ENCODE measurements at regions not wholly inside any gene's neighbourhood (a gene's known extent, or its start where the extent isn't known, plus 50 kb on each side); places are given as distances from the start of the nearest gene placed in this dataset.
"Not testable (repeated sequence)": the region's sequence is repeated elsewhere in the genome, so short reads cannot be mapped to it uniquely, and the experiment has no call there.

DNA sequence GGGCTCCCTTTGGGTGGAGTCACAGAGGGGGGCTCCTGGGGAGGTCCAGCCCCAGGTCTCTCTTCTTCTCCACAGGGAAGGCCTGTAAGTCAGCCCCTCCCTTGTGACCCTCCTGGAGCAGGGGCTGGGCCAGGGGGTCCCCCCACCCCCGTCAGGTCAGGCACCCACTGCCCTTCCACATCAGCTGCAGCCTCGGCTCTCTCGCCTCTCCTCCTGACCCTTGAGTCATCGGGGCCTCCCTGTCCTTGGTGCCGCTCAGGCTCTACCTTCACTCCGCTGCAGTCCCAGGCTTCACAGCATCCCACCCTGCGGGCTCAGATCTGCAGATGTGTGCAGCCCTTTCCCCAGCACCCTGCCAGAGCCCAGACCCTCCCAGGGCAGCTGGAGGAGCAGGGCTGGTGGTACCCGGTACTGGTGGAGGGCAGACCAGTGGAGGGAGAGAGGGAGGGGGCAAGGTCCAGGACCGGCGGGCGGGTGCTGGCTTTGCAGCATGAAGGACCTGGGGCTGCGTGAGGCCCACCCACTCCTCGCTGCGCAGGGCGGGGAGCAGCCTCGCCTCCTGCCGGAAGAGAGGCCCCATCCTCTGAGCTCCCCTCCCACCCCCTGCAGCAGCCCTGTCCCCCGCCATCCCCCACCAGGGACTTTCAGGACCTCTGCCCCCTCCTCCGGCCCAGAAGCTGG is 117.1 kb downstream of the FAM53A start:
- Histone ChIP-seq H3K27me3 (ENCODE audit: control insufficient read depth, insufficient read depth, low read length) (peaks cover 30% of the 10 kb centered on the region), H3K9me3 (ENCODE audit: control insufficient read depth, insufficient read depth, low read length) (no peaks in the 10 kb centered on the region; the same call in 1 of the 2 replicates), H3K27ac (ENCODE audit: low read depth, low read length) (no peak overlapping the region), H3K4me3 (ENCODE audit: low read depth, low read length) (no peak overlapping the region)
- ChIA-PET CTCF (interaction anchor here (1.0 kb wide), 1 partner anchor 18 kb away, joined by 3 read pairs; no protein-coding TSS in a partner anchor), POLR2A (interaction anchor here (0.9 kb wide), 1 partner anchor 10 kb away, joined by 3 read pairs; no protein-coding TSS in a partner anchor)
- no peak for DNase-seq (ENCODE audit: low read depth, low spot score)
- TF ChIP-seq, protein P1, sequence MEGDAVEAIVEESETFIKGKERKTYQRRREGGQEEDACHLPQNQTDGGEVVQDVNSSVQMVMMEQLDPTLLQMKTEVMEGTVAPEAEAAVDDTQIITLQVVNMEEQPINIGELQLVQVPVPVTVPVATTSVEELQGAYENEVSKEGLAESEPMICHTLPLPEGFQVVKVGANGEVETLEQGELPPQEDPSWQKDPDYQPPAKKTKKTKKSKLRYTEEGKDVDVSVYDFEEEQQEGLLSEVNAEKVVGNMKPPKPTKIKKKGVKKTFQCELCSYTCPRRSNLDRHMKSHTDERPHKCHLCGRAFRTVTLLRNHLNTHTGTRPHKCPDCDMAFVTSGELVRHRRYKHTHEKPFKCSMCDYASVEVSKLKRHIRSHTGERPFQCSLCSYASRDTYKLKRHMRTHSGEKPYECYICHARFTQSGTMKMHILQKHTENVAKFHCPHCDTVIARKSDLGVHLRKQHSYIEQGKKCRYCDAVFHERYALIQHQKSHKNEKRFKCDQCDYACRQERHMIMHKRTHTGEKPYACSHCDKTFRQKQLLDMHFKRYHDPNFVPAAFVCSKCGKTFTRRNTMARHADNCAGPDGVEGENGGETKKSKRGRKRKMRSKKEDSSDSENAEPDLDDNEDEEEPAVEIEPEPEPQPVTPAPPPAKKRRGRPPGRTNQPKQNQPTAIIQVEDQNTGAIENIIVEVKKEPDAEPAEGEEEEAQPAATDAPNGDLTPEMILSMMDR (IDR thresholded peaks at IDR 0.05; ENCODE audit: low read depth, low read length), result no peak

GRCh38 chr4:1566301-1566837 is 117.7 kb downstream of the FAM53A start:
- H3K27ac ChIP-seq (ENCODE audit: low read depth, low read length); DNase-seq (ENCODE audit: low read depth, low spot score); H3K9me3 ChIP-seq (ENCODE audit: control insufficient read depth, insufficient read depth, low read length); H3K4me3 ChIP-seq (ENCODE audit: low read depth, low read length): not testable (repeated sequence)
- CTCF ChIA-PET, result interaction anchor here (1.0 kb wide), 1 partner anchor 17 kb away, joined by 3 read pairs; no protein-coding TSS in a partner anchor
- H3K27me3 ChIP-seq (ENCODE audit: control insufficient read depth, insufficient read depth, low read length), result peaks cover 27% of the 10 kb centered on the region
- POLR2A ChIA-PET, result interaction anchor here (0.9 kb wide), 1 partner anchor 10 kb away, joined by 3 read pairs; no protein-coding TSS in a partner anchor

DNA sequence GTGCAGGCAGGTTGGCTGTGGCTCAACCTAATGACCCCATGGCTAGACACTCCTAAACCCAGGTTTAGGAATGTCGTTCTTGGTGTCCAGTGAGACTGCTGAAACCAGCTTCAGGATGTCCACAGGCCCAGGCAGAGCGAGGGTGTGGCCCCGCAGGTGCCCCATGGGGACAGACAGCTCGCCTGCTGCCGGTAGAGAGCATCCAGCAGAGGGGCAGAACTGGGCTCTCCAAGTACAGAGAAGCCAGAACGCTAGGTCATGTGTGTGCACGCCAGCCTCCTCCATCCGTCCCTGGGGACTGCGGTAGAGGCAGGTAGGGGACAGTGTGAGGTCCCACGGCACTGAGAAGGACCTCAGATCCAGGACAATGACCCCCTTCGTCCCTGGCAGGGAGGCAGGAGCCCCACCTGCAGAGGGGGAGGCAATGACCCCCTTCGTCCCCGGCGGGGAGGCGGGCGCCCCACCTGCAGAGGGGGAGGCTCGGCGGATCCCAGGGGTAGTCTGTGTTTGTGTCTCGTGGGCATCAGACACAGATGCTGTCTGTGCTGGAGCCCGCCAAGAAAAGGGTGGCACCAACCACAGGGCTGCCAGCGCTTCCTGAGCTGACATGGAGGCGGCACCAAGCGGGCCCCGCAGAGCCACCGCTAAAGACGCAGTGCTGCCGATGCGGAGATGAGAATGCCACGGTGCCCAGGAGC is 118.4 kb downstream of the FAM53A start:
- H3K27me3 ChIP-seq (ENCODE audit: control insufficient read depth, insufficient read depth, low read length), result peaks cover 26% of the 10 kb centered on the region
- TF ChIP-seq, protein P1 (IDR thresholded peaks at IDR 0.05; ENCODE audit: low read depth, low read length), result no peak
- POLR2A ChIA-PET, result no interaction called here

DNA sequence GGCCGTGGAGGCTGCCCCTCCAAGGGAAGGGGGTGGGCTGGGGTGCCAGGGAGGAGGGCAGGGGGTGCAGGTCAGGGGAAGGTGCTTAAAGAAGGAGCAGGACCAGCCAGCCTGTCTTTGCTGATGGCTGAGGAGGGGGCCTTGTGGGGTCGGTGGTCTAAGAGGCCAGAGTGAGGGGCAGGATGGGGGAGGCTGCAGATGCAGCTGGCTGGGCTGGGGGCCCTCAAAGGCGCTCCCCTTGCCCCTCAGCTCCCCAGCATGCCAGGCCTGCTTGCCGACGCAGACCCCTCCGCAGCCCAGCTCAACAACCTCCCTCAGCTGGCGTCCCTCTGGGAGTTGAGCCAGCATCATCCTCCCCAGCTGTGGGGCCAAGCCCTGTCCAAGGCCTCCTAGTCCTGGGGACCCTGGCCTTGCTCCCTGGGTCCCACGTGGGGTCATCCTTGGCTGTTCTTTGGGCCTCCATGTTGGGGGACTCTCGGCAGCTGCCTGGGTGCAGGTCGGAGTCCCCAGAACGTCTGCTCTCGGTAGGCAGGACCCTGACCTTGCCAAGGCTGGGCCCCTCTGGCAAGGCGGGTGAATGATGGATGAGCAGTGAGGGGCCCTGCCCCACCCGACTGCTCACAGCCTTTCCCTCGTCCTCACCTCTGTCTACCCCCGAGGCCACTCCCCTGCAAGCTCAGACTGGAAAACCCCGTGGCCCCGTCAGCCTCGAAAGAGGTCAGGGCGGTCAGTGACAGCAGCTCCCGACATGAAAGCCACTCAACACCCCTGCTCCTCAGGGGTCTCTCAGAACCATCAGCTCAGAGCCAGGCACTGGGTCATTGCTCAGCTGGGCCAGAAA is 119.4 kb downstream of the FAM53A start:
- DNase-seq (ENCODE audit: low read depth, low spot score), result no peak
- ChIA-PET CTCF (no interaction called here), POLR2A (no interaction called here)
- peaks cover 26% of the 10 kb centered on the region for H3K27me3 ChIP-seq (ENCODE audit: control insufficient read depth, insufficient read depth, low read length)
- TF ChIP-seq, protein P1 (IDR thresholded peaks at IDR 0.05; ENCODE audit: low read depth, low read length), result no peak
- H3K4me3 ChIP-seq (ENCODE audit: low read depth, low read length), result no peak overlapping the region
- no peak overlapping the region for H3K27ac ChIP-seq (ENCODE audit: low read depth, low read length)
- no peaks in the 10 kb centered on the region; the same call in 1 of the 2 replicates for H3K9me3 ChIP-seq (ENCODE audit: control insufficient read depth, insufficient read depth, low read length)

More for the DNA sequence above, 118.4 kb downstream of the FAM53A start:
- DNase-seq (ENCODE audit: low read depth, low spot score), result no peak
- Histone ChIP-seq H3K4me3 (ENCODE audit: low read depth, low read length) (no peak overlapping the region), H3K27ac (ENCODE audit: low read depth, low read length) (no peak overlapping the region), H3K9me3 (ENCODE audit: control insufficient read depth, insufficient read depth, low read length) (no peaks in the 10 kb centered on the region; the same call in 1 of the 2 replicates)
- CTCF ChIA-PET, result interaction anchor here (1.0 kb wide), 1 partner anchor 17 kb away, joined by 3 read pairs; no protein-coding TSS in a partner anchor

All from AG04450 (cell line).